ENCODE measurements at regions not wholly inside any gene's neighbourhood (a gene's known extent, or its start where the extent isn't known, plus 50 kb on each side); places are given as distances from the start of the nearest gene placed in this dataset.
A peak's percentile ranks its signal among the peaks of the same experiment; 100 is the strongest.

- TF ChIP-seq CTCF (conservative IDR thresholded peaks at IDR 0.05; ENCODE audit: control insufficient read depth, insufficient read depth, low read depth, low read length) = no peak
- H3K4me3 ChIP-seq (ENCODE audit: control insufficient read depth, low read depth, low read length) = no peak overlapping the region
- no peak for DNase-seq (ENCODE audit: low read depth)
Measured at GRCh38 chr2:225100269-225100668, 58.0 kb upstream of the DOCK10 start.

- peak; percentile 73 for DNase-seq (ENCODE audit: low read depth)
- no peak overlapping the region for H3K4me3 ChIP-seq (ENCODE audit: control insufficient read depth, low read depth, low read length)
- no peak for TF ChIP-seq CTCF (conservative IDR thresholded peaks at IDR 0.05; ENCODE audit: control insufficient read depth, insufficient read depth, low read depth, low read length)
Measured at GRCh38 chr2:225097035-225097434, 54.8 kb upstream of the DOCK10 start.
